22Rv1 (cell line): ENCODE measurements at regions not wholly inside any gene's neighbourhood (a gene's known extent, or its start where the extent isn't known, plus 50 kb on each side); places are given as distances from the start of the nearest gene placed in this dataset.

Experiments
- ZFX ChIP-seq: fragments of 450-650 bp; IDR thresholded peaks from 2 replicates; pipeline ENCODE4 v1.6.1; 2017; ENCODE audit warnings: antibody characterized with exemption, borderline replicate concordance
- TF ChIP-seq, protein P1 (sequence below): fragments of 450-650 bp; IDR thresholded peaks from 2 replicates; pipeline ENCODE4 v1.5.1; 2017; ENCODE audit warnings: mild to moderate bottlenecking

DNA sequence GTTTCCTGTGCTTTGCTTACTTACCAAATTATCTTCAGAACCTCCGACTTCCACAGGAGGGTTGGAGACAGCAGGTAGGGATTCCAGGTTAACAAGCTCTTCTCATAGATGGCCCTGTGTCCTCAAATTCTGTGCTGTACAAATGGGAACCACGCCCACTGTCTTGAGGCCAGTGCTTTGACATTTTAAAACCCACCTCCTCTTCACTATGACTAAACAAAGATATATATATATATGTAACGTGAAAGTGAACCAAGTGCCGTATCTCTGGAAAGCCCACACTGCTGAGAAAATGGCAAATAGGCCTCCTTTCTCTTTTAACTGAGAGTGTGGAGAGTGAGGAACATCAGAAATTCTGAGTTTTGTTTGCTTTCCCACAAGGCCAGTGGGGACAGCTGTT, 99.6 kb downstream of the ZBTB18 start:
- TF ChIP-seq, protein P1, sequence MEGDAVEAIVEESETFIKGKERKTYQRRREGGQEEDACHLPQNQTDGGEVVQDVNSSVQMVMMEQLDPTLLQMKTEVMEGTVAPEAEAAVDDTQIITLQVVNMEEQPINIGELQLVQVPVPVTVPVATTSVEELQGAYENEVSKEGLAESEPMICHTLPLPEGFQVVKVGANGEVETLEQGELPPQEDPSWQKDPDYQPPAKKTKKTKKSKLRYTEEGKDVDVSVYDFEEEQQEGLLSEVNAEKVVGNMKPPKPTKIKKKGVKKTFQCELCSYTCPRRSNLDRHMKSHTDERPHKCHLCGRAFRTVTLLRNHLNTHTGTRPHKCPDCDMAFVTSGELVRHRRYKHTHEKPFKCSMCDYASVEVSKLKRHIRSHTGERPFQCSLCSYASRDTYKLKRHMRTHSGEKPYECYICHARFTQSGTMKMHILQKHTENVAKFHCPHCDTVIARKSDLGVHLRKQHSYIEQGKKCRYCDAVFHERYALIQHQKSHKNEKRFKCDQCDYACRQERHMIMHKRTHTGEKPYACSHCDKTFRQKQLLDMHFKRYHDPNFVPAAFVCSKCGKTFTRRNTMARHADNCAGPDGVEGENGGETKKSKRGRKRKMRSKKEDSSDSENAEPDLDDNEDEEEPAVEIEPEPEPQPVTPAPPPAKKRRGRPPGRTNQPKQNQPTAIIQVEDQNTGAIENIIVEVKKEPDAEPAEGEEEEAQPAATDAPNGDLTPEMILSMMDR, result no peak
- no peak for TF ChIP-seq ZFX
